ENCODE measurements at regions not wholly inside any gene's neighbourhood (a gene's known extent, or its start where the extent isn't known, plus 50 kb on each side); places are given as distances from the start of the nearest gene placed in this dataset.
"Not testable (repeated sequence)": the region's sequence is repeated elsewhere in the genome, so short reads cannot be mapped to it uniquely, and the experiment has no call there.

- no peak for DNase-seq
Observed at GRCh38 chr4:148852092-148852699, 410.0 kb upstream of the NR3C2 start.

- no peak for DNase-seq
Observed at GRCh38 chr4:148850257-148850995, 408.2 kb upstream of the NR3C2 start.

- DNase-seq = no peak
Observed at GRCh38 chr4:148849581-148849980, 407.4 kb upstream of the NR3C2 start.

GRCh38 chr4:148847544-148848255 lies 405.5 kb upstream of the NR3C2 start:
- no peak for DNase-seq

- no peak for DNase-seq
Observed at GRCh38 chr4:148845609-148846008, 403.4 kb upstream of the NR3C2 start.

- DNase-seq = no peak
Observed at GRCh38 chr4:148843625-148844024, 401.4 kb upstream of the NR3C2 start.

GRCh38 chr4:148842843-148843242 lies 400.6 kb upstream of the NR3C2 start:
- no peak for DNase-seq

GRCh38 chr4:148837571-148837970 lies 395.4 kb upstream of the NR3C2 start:
- DNase-seq = not testable (repeated sequence)

GRCh38 chr4:148834804-148835631 lies 392.8 kb upstream of the NR3C2 start:
- DNase-seq = no peak

- no peak for DNase-seq
Observed at GRCh38 chr4:148831945-148832344, 389.7 kb upstream of the NR3C2 start.

- no peak for DNase-seq
Observed at GRCh38 chr4:148828291-148828690, 386.1 kb upstream of the NR3C2 start.

GRCh38 chr4:148827781-148828180 lies 385.6 kb upstream of the NR3C2 start:
- DNase-seq = no peak

- no peak for DNase-seq
Observed at GRCh38 chr4:148823419-148823769, 381.2 kb upstream of the NR3C2 start.

- DNase-seq = no peak
Observed at GRCh38 chr4:148822572-148823418, 380.6 kb upstream of the NR3C2 start.

GRCh38 chr4:148814030-148814429 lies 371.8 kb upstream of the NR3C2 start:
- no peak for DNase-seq

- DNase-seq = no peak
Observed at GRCh38 chr4:148813289-148813688, 371.1 kb upstream of the NR3C2 start.

- DNase-seq = no peak
Observed at GRCh38 chr4:148812101-148812500, 369.9 kb upstream of the NR3C2 start.

GRCh38 chr4:148810461-148810860 lies 368.2 kb upstream of the NR3C2 start:
- no peak for DNase-seq

- no peak for DNase-seq
Observed at GRCh38 chr4:148808416-148808815, 366.2 kb upstream of the NR3C2 start.

GRCh38 chr4:148800940-148801339 lies 358.7 kb upstream of the NR3C2 start:
- DNase-seq = no peak

GRCh38 chr4:148800336-148800885 lies 358.2 kb upstream of the NR3C2 start:
- no peak for DNase-seq
